BLaER1 treated with 17β-estradiol and CSF1 and Interleukin-3, amounts not matched to agents 10 nM and 100 nM (cell line): ENCODE measurements at regions not wholly inside any gene's neighbourhood (a gene's known extent, or its start where the extent isn't known, plus 50 kb on each side); places are given as distances from the start of the nearest gene placed in this dataset.

Experiments
- H3K27ac ChIP-seq, 11 experiments: shearing (Covaris generic); formaldehyde crosslinking; 2 replicates each; pipeline ENCODE4 v1.8.1; 2022
- H3K27me3 ChIP-seq, 11 experiments: shearing (Covaris generic); formaldehyde crosslinking; 2 replicates each; pipeline ENCODE4 v1.8.1; 2022
- H3K36me3 ChIP-seq, 11 experiments: shearing (Covaris generic); formaldehyde crosslinking; 2 replicates each; pipeline ENCODE4 v1.8.1; 2022
- H3K4me1 ChIP-seq, 10 experiments: shearing (Covaris generic); formaldehyde crosslinking; 2 replicates each; pipeline ENCODE4 v1.8.1; 2022
- H3K4me2 ChIP-seq, 11 experiments: shearing (Covaris generic); formaldehyde crosslinking; 2 replicates each; pipeline ENCODE4 v1.8.1; 2022
- H3K4me3 ChIP-seq, 10 experiments: shearing (Covaris generic); formaldehyde crosslinking; 2 replicates each; pipeline ENCODE4 v1.8.1; 2022
- H3K9ac ChIP-seq, 11 experiments: shearing (Covaris generic); formaldehyde crosslinking; 2 replicates each; pipeline ENCODE4 v1.8.1; 2022
- H3K9me3 ChIP-seq, 11 experiments: shearing (Covaris generic); formaldehyde crosslinking; replicated peaks in 1 of 11; 2 replicates each; pipeline ENCODE4 v1.8.1; 2022
- H4K20me1 ChIP-seq, 11 experiments: shearing (Covaris generic); formaldehyde crosslinking; 2 replicates each; pipeline ENCODE4 v1.8.1; 2022
- Cebpa-rat ChIP-seq, 11 experiments: shearing (Covaris generic); IDR thresholded peaks; 2 replicates each; pipeline ENCODE4 v1.8.1; 2022

DNA sequence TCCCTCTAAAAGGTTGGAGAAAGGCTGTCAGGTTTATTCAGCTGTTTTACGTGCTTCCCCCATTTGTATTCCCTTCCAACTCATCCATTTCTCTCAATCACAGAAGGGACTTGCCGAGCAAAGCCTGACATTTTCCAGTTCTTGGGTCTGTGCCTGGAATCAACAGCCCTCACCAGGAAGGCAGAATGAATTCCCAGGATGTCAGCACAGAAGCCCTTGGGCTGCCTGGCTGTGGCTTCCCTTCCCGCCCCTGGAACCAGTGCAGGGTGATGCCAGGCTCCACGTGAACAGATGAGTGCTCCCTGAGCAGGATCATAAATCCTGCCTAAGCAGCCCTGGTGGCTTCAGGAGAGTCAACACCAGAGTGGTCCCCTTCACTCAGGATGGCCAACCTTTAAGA, 86.1 kb upstream of the CD83 start:
- peaks cover 17 to 40% (median 38%) of the 10 kb centered on the region in 10 experiments for H3K4me1 ChIP-seq
- H3K27me3 ChIP-seq: no peaks in the 10 kb centered on the region
- peaks cover 0 to 5% (median 0%) of the 10 kb centered on the region in 11 experiments; a peak in 1 of 22 replicates for H3K9me3 ChIP-seq
- H4K20me1 ChIP-seq: no peaks in the 10 kb centered on the region
- no peaks in the 10 kb centered on the region for H3K36me3 ChIP-seq
- H3K4me2 ChIP-seq: no peak overlapping the region
- H3K27ac ChIP-seq: no peak overlapping the region
- H3K9ac ChIP-seq: no peak overlapping the region
- no peak for TF ChIP-seq Cebpa-rat (IDR thresholded peaks at IDR 0.05)
- H3K4me3 ChIP-seq: no peak overlapping the region

DNA sequence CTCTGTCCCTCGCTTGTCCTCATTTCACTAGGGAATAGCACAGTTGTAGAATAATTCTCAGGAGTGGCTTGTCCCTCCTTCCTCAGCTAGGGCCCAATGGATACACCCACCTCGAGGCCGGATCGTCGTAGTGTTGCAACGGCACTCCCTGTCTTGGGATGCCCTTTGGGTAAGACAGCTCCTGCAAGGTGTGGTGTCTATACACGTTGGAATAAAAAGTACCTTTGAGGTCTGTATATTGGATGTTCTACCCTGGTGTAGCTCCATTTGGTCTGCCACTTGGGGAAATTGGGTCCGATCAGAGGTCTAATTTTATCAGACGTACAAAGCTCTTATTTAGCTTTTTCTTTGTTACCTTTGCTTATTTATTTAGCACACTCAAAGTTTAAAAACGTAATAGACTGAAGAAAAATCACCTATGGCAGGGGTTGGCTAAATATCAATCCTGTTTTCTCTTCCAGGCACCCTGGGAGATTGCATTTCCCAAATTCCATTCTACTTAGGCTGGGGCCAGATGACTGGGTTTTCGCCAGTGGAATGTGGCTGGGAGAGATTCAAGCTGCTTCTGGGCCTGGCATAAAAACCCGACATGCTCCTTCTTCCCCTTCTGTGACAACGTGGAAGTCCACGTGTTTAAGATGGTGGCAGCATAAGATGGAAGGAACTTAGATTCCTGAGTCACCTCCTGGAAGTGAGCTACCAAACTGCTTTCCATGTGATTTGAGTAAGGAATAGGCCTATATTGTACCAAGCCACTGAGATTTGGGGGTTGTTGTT, 82.3 kb upstream of the CD83 start:
- H3K27ac ChIP-seq: no peak overlapping the region
- no peaks in the 10 kb centered on the region for H3K36me3 ChIP-seq
- no peaks in the 10 kb centered on the region for H3K27me3 ChIP-seq
- peaks cover 0 to 5% (median 0%) of the 10 kb centered on the region in 11 experiments; a peak in 1 of 22 replicates for H3K9me3 ChIP-seq
- H3K4me3 ChIP-seq: no peak overlapping the region
- no peak overlapping the region for H3K9ac ChIP-seq
- no peak for TF ChIP-seq Cebpa-rat (IDR thresholded peaks at IDR 0.05)
- peaks cover 2 to 29% (median 9%) of the 10 kb centered on the region in 10 experiments; a peak in 19 of 20 replicates for H3K4me1 ChIP-seq
- H3K4me2 ChIP-seq: no peak overlapping the region
- H4K20me1 ChIP-seq: no peaks in the 10 kb centered on the region

DNA sequence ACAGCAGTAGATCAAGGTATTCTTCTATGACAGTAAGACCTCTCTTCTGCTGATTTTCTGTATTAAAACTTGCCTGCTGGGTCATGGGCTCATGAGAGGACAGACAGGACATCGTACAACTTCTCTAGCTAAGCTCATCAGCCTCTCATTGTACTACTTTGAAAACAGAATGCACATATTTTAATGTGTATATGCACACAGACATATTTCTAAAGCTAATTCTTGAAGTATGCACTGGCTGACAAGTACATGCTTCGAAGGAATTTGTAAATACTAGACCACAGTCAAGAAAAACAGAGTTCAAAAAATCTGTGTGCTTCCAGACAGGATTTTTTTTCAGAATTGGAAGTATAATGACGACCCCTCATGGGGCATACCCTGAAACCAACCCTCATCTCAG, 81.7 kb upstream of the CD83 start:
- H3K9me3 ChIP-seq: peaks cover 0 to 5% (median 0%) of the 10 kb centered on the region in 11 experiments; a peak in 1 of 22 replicates
- no peak for TF ChIP-seq Cebpa-rat (IDR thresholded peaks at IDR 0.05)
- H3K4me3 ChIP-seq: no peak overlapping the region
- no peaks in the 10 kb centered on the region for H3K36me3 ChIP-seq
- no peak overlapping the region for H3K4me2 ChIP-seq
- no peak overlapping the region for H3K9ac ChIP-seq
- H3K27me3 ChIP-seq: no peaks in the 10 kb centered on the region
- H4K20me1 ChIP-seq: no peaks in the 10 kb centered on the region
- H3K27ac ChIP-seq: no peak overlapping the region
- peaks cover 0 to 29% (median 7%) of the 10 kb centered on the region in 10 experiments; a peak in 14 of 20 replicates for H3K4me1 ChIP-seq

DNA sequence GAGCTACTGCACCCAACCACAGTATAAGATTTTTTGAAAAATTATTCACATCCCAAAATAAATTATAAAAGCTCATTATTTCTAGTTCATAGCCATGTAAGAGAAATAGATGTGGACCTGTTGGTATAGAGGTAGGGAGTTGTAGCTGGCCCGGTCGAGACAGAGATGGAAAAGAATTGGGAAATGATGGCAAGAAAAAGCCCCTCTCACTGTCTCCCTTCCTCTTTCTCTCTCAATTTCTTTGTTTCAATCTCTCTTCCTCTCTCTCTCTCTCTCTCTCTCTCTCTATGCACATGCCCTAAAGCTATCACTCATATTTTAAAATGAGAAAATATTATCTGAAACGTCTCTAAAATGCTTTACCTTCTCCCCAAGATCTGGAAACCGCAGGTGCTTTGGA, 80.7 kb upstream of the CD83 start:
- H3K27me3 ChIP-seq: no peaks in the 10 kb centered on the region
- H3K36me3 ChIP-seq: no peaks in the 10 kb centered on the region
- peak overlapping the region in 9 of 11 experiments; percentile 9 to 79 (median 55); a peak in 7 of 22 replicates for H3K4me2 ChIP-seq
- 0 out of 22 replicates have a peak overlapping the region, but pooled peaks of 1 of the 11 experiments have one; percentile 3 for H3K27ac ChIP-seq
- H3K4me1 ChIP-seq: peaks cover 0 to 29% (median 7%) of the 10 kb centered on the region in 10 experiments; a peak in 14 of 20 replicates
- no peak overlapping the region for H3K4me3 ChIP-seq
- no peaks in the 10 kb centered on the region for H4K20me1 ChIP-seq
- H3K9ac ChIP-seq: no peak overlapping the region
- H3K9me3 ChIP-seq: no peaks in the 10 kb centered on the region; a peak in 1 of 22 replicates
- no peak for TF ChIP-seq Cebpa-rat (IDR thresholded peaks at IDR 0.05)

DNA sequence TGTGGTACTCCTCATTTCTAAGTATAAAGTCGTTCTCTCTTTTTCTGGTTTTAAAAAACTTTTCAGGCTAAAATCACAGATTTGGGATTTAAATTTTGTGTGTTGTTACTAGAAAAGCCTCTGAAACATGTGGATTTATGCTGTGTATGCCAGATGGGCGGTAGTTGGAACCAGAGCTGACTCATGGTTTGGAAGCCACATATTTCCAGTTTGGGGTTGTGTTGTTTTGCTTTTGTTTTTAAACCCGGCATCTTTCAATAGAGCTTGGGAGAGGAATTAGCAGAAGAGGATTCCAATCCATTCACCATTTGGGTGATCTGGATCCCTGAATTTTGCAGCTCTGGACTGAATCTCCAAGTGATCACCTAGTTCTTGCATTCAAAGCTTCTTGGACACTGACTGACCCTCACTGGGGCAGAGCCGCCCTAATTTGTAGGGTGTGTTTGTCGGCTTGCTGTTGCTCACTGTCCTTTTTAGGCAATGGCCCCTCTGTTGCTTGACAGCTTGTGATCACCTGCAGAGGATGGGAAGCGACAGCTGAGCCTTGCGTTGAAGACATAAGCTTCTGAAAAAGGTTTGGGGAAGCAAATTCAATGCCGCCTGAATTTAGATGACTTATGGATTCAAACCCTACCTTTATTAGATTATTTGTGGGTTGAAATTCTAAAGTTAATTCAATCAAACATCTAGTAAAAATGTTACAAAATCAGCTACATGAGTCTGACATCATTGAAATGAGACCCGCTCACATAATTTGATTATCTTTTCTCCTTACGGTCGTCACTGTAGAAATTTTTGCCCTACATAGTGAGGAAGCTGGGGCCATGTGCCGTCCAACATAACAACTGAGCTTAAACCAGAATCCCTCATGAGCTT, 79.9 kb upstream of the CD83 start:
- H3K9ac ChIP-seq: no peak overlapping the region
- no peak overlapping the region for H3K4me3 ChIP-seq
- peaks cover 0 to 29% (median 8%) of the 10 kb centered on the region in 10 experiments; a peak in 16 of 20 replicates for H3K4me1 ChIP-seq
- 0 out of 22 replicates have a peak overlapping the region, but pooled peaks of 1 of the 11 experiments have one; percentile 3 for H3K27ac ChIP-seq
- no peaks in the 10 kb centered on the region for H4K20me1 ChIP-seq
- no peak for TF ChIP-seq Cebpa-rat (IDR thresholded peaks at IDR 0.05)
- no peaks in the 10 kb centered on the region; a peak in 1 of 22 replicates for H3K9me3 ChIP-seq
- H3K36me3 ChIP-seq: no peaks in the 10 kb centered on the region
- peak overlapping the region in 10 of 11 experiments; percentile 5 to 79 (median 42); a peak in 15 of 22 replicates for H3K4me2 ChIP-seq
- H3K27me3 ChIP-seq: no peaks in the 10 kb centered on the region

DNA sequence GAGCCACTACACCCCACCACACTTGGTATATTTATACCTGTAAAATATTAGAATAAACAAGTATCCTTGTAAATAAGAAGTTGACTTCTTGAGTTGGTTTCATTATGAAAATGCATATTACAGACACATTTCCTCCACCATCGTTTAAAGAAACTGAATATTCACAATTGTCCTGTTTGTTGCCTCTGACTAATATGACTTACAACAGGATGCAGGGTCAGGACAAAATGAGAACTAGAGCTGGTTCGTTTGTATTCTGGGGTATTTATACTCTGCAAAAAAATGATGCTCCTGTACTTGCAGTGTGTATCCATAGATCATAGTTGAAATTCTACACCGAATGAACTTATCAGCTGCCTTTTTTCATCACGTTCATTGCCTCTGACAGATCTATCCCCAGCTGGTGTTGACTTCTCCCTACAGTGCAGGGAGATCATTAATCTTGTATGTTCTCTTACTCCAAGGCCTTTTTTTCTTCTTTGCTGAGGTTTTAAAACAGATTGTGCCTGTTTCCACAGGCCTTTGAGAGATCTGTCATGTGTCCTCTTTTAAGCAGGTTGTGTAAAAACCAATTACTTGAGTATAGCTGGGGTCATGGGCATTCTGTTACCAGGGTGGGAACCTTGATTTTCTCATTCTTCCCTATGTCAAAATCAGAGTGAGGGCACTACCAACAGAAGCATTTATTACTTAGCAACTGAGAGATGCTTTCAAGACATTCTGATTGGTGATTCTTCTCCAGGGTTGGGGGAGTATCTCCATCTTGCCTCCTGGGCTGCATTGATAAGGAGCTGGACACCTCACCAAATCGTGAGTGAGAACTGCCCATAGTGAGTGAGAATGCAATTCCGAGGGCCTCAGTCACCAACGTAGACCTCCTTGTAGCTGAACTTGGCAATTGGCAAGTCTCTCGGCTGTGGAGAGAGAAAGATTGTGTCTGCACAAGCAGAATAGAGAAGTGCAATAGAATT, 78.8 kb upstream of the CD83 start:
- peak overlapping the region in 3 of 11 experiments; percentile 55 to 79 (median 64); a peak in 5 of 22 replicates for H3K4me2 ChIP-seq
- no peak overlapping the region for H3K9ac ChIP-seq
- H4K20me1 ChIP-seq: no peaks in the 10 kb centered on the region
- H3K27me3 ChIP-seq: 0 out of 22 replicates have a peak, but pooled peaks cover 0 to 6% (median 0%) of the 10 kb centered on the region in 11 experiments
- H3K9me3 ChIP-seq: no peaks in the 10 kb centered on the region; a peak in 1 of 22 replicates
- H3K4me1 ChIP-seq: peaks cover 9 to 31% (median 18%) of the 10 kb centered on the region in 10 experiments
- no peak overlapping the region for H3K4me3 ChIP-seq
- H3K36me3 ChIP-seq: no peaks in the 10 kb centered on the region
- no peak overlapping the region for H3K27ac ChIP-seq
- TF ChIP-seq Cebpa-rat (IDR thresholded peaks at IDR 0.05): no peak

DNA sequence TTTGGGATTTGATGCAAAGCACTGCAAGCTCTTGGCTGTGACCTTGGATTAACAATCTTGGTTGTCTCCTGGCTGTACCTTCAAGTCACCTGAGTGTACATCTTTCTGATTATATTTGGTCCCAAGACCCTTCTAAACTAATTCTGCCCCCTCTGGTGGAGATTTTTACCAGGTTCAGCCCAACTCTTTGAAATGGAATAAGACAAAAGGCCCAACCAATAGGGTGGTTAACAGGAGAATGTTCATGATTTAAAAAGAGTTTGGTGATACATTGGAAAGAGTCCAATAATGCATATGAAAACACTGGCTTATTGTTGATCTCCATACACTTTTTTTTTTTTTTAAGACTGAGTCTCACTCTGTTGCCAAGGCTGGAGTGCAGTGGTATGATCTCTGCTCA, 77.5 kb upstream of the CD83 start:
- H3K9me3 ChIP-seq: no peaks in the 10 kb centered on the region; a peak in 1 of 22 replicates
- H3K4me3 ChIP-seq: no peak overlapping the region
- H3K4me2 ChIP-seq: no peak overlapping the region
- peaks cover 15 to 37% (median 29%) of the 10 kb centered on the region in 10 experiments for H3K4me1 ChIP-seq
- H3K27ac ChIP-seq: no peak overlapping the region
- no peak overlapping the region for H3K9ac ChIP-seq
- H4K20me1 ChIP-seq: no peaks in the 10 kb centered on the region
- H3K27me3 ChIP-seq: 0 out of 22 replicates have a peak, but pooled peaks cover 0 to 10% (median 0%) of the 10 kb centered on the region in 11 experiments
- no peak for TF ChIP-seq Cebpa-rat (IDR thresholded peaks at IDR 0.05)
- H3K36me3 ChIP-seq: no peaks in the 10 kb centered on the region

DNA sequence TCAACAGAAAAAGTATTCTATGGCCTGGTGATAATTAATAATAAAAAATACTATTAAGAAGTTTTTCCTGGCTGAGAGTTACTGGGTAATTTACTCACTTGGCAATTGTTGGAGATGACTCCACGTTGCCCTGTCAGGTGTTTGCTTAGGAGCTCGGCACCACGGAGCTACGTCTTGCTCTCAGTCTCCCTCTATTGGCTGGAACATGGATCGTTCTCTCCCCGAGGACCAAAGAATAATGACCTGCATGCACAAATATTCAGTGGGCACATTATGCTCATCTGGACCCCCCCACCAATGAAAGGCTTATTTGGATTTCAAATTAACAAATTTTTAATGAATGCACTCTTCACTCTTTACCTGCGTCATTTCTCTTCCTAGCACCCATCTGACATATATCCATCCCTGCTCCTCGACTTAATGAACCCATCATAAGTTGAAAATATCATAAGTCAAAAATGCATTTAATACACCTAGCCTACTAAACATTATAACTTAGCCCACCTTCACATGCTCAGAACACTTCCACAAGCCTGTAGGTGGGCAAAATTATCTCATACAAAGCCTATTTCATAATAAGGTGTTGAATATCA, 71.0 kb upstream of the CD83 start:
- H3K27me3 ChIP-seq: 0 out of 22 replicates have a peak, but pooled peaks cover 0 to 10% (median 0%) of the 10 kb centered on the region in 11 experiments
- H3K9me3 ChIP-seq: no peaks in the 10 kb centered on the region
- no peak overlapping the region for H3K27ac ChIP-seq
- H3K36me3 ChIP-seq: no peaks in the 10 kb centered on the region
- H4K20me1 ChIP-seq: no peaks in the 10 kb centered on the region
- no peak overlapping the region for H3K4me2 ChIP-seq
- no peak overlapping the region for H3K4me3 ChIP-seq
- no peak for TF ChIP-seq Cebpa-rat (IDR thresholded peaks at IDR 0.05)
- H3K4me1 ChIP-seq: peaks cover 0 to 30% (median 20%) of the 10 kb centered on the region in 10 experiments; a peak in 16 of 20 replicates
- no peak overlapping the region for H3K9ac ChIP-seq
